HCT116 (cell line): ENCODE measurements at regions not wholly inside any gene's neighbourhood (a gene's known extent, or its start where the extent isn't known, plus 50 kb on each side); places are given as distances from the start of the nearest gene placed in this dataset.

Experiments used
- ATAC-seq: fragments of 200-7000 bp; cut with Tn5 transposase; 2 replicates; pipeline ENCODE4 v1.9.1; 2020; ENCODE audit warnings: mild to moderate bottlenecking, moderate library complexity
- BruUV-seq: library from RNA; stranded (reverse); fragments of 400-500 nt; replicated peaks from 2 replicates; lab custom pipeline; 2021; lab: Mats Ljungman, UMichigan
- CTCF ChIA-PET: fragments of 300-600 bp; sonication (Branson Sonifier 250); formaldehyde crosslinking; loops from one replicate; lab custom pipeline; 2021; ENCODE audit warnings: antibody characterized with exemption; lab: Charles Lee
- POLR2A ChIA-PET: fragments of 300-600, 350-600 bp; sonication (Branson Sonifier 250); formaldehyde crosslinking; loops from one replicate; lab custom pipeline; 2021; ENCODE audit warnings: antibody characterized with exemption; lab: Charles Lee
- RAD21 ChIA-PET, 2 experiments: fragments of 300-600 bp; sonication (Branson Sonifier 250); formaldehyde crosslinking; loops; one replicate each; lab custom pipeline; 2023; ENCODE audit warnings: low total read pairs in 2 of 2; ENCODE audit not compliant: uncharacterized antibody in 2 of 2, unreplicated experiment in 2 of 2, low non-redundant PET in 1 of 2; lab: Charles Lee
- DNase-seq: peaks from one replicate; pipeline ENCODE4 v3.0.0-alpha.2; 2010; ENCODE audit warnings: low read depth, low spot score
- H2AFZ ChIP-seq: fragments of 200-600 bp; shearing (Covaris generic), sonication (generic); 2 replicates; pipeline ENCODE4 v1.6.1; 2017; ENCODE audit warnings: low read depth, mixed run types, mixed read lengths, antibody characterized with exemption, low read length; ENCODE audit not compliant: poor library complexity, severe bottlenecking
- H3K27ac ChIP-seq: 2 replicates; pipeline ENCODE4 v1.5.1; 2012; ENCODE audit warnings: low read depth, low read length
- H3K27me3 ChIP-seq: fragments of 200-600 bp; sonication (generic); 2 replicates; pipeline ENCODE4 v1.6.1; 2016; ENCODE audit warnings: mixed run types, low read length, mixed read lengths; ENCODE audit not compliant: insufficient read depth
- H3K36me3 ChIP-seq, 2 experiments: fragments of 200-500 bp in 1 of 2; fragments of 200-600 bp in 1 of 2; sonication (Bioruptor generic) in 1 of 2; sonication (generic) in 1 of 2; 2 replicates each; pipeline versions ENCODE4 v1.5.1 to v1.6.1; 2014 to 2016; ENCODE audit warnings: low read length in 2 of 2, inconsistent platforms in 1 of 2, mixed read lengths in 1 of 2, mixed run types in 1 of 2; ENCODE audit not compliant: insufficient read depth in 2 of 2, control insufficient read depth in 1 of 2
- H3K4me1 ChIP-seq, 2 experiments: fragments of 200-600 bp in 1 of 2; sonication (generic) in 1 of 2; 2 replicates each; pipeline versions ENCODE4 v1.5.1 to v1.6.1; 2012 to 2017; ENCODE audit warnings: low read length in 2 of 2, inconsistent platforms in 1 of 2, mild to moderate bottlenecking in 1 of 2, mixed read lengths in 1 of 2, mixed run types in 1 of 2, moderate library complexity in 1 of 2; ENCODE audit not compliant: insufficient read depth in 2 of 2, control insufficient read depth in 1 of 2
- H3K4me2 ChIP-seq: fragments of 200-600 bp; sonication (generic); 2 replicates; pipeline ENCODE4 v1.6.1; 2017; ENCODE audit warnings: mixed run types, low read length, mixed read lengths
- H3K4me3 ChIP-seq, 2 experiments: fragments of 200-600 bp in 1 of 2; sonication (generic) in 1 of 2; replicated peaks in 1 of 2; 2 replicates each; pipeline ENCODE4 v1.5.1; 2011 to 2016; ENCODE audit warnings: low read length in 2 of 2, control low read depth in 1 of 2, low read depth in 1 of 2, mild to moderate bottlenecking in 1 of 2, mixed read lengths in 1 of 2, mixed run types in 1 of 2
- H3K79me2 ChIP-seq: fragments of 200-600 bp; sonication (generic); 2 replicates; pipeline ENCODE4 v1.6.1; 2017; ENCODE audit warnings: mild to moderate bottlenecking, mixed run types, low read length, moderate library complexity, mixed read lengths; ENCODE audit not compliant: insufficient read depth
- H3K9ac ChIP-seq: fragments of 200-600 bp; sonication (generic); 2 replicates; pipeline ENCODE4 v1.6.1; 2016; ENCODE audit warnings: low read length, mixed read lengths
- H3K9me2 ChIP-seq: fragments of 200-600 bp; sonication (generic), shearing (Covaris generic); 2 replicates; pipeline ENCODE4 v1.6.1; 2017; ENCODE audit warnings: mixed run types, mild to moderate bottlenecking, moderate library complexity; ENCODE audit not compliant: insufficient read depth
- H3K9me3 ChIP-seq, 2 experiments: fragments of 200-500 bp in 1 of 2; fragments of 200-600 bp in 1 of 2; sonication (Bioruptor generic) in 1 of 2; sonication (generic) in 1 of 2; 2 replicates each; pipeline ENCODE4 v1.6.1; 2014 to 2017; ENCODE audit warnings: low read length in 2 of 2, mixed read lengths in 2 of 2, inconsistent platforms in 1 of 2, low read depth in 1 of 2, mild to moderate bottlenecking in 1 of 2, mixed run types in 1 of 2, moderate library complexity in 1 of 2; ENCODE audit not compliant: control insufficient read depth in 1 of 2, insufficient read depth in 1 of 2
- H4K20me1 ChIP-seq: fragments of 200-600 bp; sonication (generic), shearing (Covaris generic); 2 replicates; pipeline ENCODE4 v1.6.1; 2017; ENCODE audit warnings: mixed run types, mild to moderate bottlenecking, moderate library complexity; ENCODE audit not compliant: insufficient read depth
- CBX3 ChIP-seq: IDR thresholded peaks from 2 replicates; pipeline ENCODE4 v1.6.1; 2012; ENCODE audit warnings: low read depth
- CEBPB ChIP-seq: IDR thresholded peaks from 2 replicates; pipeline ENCODE4 v1.6.1; 2012; ENCODE audit warnings: low read depth
- EZH2phosphoT487 ChIP-seq: fragments of 200-600 bp; IDR thresholded peaks from 2 replicates; pipeline ENCODE4 v1.6.1; 2018; ENCODE audit warnings: antibody characterized with exemption, borderline replicate concordance
- POLR2A ChIP-seq: IDR thresholded peaks from 2 replicates; pipeline ENCODE4 v1.7.0; 2011; ENCODE audit warnings: borderline replicate concordance; ENCODE audit not compliant: insufficient read depth, insufficient read length; ENCODE audit errors: extremely low read depth
- RAD21 ChIP-seq: IDR thresholded peaks from 2 replicates; pipeline ENCODE4 v1.6.1; 2012; ENCODE audit warnings: low read depth, mild to moderate bottlenecking
- SP1 ChIP-seq: IDR thresholded peaks from 2 replicates; pipeline ENCODE4 v1.6.1; 2012; ENCODE audit warnings: low read depth
- SRF ChIP-seq: IDR thresholded peaks from 2 replicates; pipeline ENCODE4 v1.6.1; 2012; ENCODE audit warnings: low read depth
- TCF7L2 ChIP-seq: IDR thresholded peaks from 2 replicates; pipeline ENCODE4 v1.7.0; 2011; ENCODE audit warnings: borderline replicate concordance, inconsistent platforms; ENCODE audit not compliant: insufficient read depth, insufficient read length; ENCODE audit errors: extremely low read depth
- ZNF274 ChIP-seq: fragments of 200-500 bp; sonication (Bioruptor generic); IDR thresholded peaks from 2 replicates; pipeline ENCODE4 v1.6.1; 2014; ENCODE audit warnings: mild to moderate bottlenecking, low read depth, low read length, inconsistent platforms
- intact Hi-C: fragments of 100-400 bp; cut with micrococcal nuclease; formaldehyde crosslinking; loops from 2 replicates; pipeline ENCODE4 v1.10.0; 2022
- TF ChIP-seq, protein P1 (sequence below): IDR thresholded peaks from 2 replicates; pipeline ENCODE4 v1.6.1; 2012
- TF ChIP-seq, protein P2 (sequence below): IDR thresholded peaks from 2 replicates; pipeline ENCODE4 v1.6.1; 2011; ENCODE audit warnings: mild to moderate bottlenecking, low read length, moderate library complexity; ENCODE audit not compliant: insufficient replicate concordance; ENCODE audit errors: extremely low read depth

- H3K4me3 ChIP-seq: no peak overlapping the region
- CTCF ChIA-PET: no interaction called here
- H3K4me1 ChIP-seq: no peaks in the 10 kb centered on the region
- H3K36me3 ChIP-seq: no peaks in the 10 kb centered on the region
- no peaks in the 10 kb centered on the region for H4K20me1 ChIP-seq
- TF ChIP-seq EZH2phosphoT487: no peak
- no peak for TF ChIP-seq TCF7L2
- TF ChIP-seq, all 23 proteins: peak for 0
- ATAC-seq: no peak
- Histone ChIP-seq H3K27ac (no peak overlapping the region), H3K9me2 (no peaks in the 10 kb centered on the region), H2AFZ (no peak overlapping the region), H3K27me3 (peaks cover 64% of the 10 kb centered on the region), H3K4me2 (no peak overlapping the region), H3K9me3 (no peaks in the 10 kb centered on the region), H3K79me2 (no peaks in the 10 kb centered on the region), H3K9ac (no peak overlapping the region)
- RAD21 ChIA-PET: no interaction called here
- intact Hi-C loops: loop anchor here (10.0 kb wide), 1 partner anchor 366 kb away; no protein-coding TSS in a partner anchor
- no TSS peak for BruUV-seq
- POLR2A ChIA-PET: no interaction called here
- no peak for DNase-seq
These were observed 88.6 kb upstream of the DBX1 start for GRCh38 chr11:20248871-20249270.

- TF ChIP-seq RAD21: no peak
- TF ChIP-seq, protein P1, sequence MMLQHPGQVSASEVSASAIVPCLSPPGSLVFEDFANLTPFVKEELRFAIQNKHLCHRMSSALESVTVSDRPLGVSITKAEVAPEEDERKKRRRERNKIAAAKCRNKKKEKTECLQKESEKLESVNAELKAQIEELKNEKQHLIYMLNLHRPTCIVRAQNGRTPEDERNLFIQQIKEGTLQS: no peak
- no peak for TF ChIP-seq POLR2A
- TF ChIP-seq ZNF274: no peak
- no peak for TF ChIP-seq TCF7L2
- TF ChIP-seq CEBPB: no peak
- TF ChIP-seq, protein P2, sequence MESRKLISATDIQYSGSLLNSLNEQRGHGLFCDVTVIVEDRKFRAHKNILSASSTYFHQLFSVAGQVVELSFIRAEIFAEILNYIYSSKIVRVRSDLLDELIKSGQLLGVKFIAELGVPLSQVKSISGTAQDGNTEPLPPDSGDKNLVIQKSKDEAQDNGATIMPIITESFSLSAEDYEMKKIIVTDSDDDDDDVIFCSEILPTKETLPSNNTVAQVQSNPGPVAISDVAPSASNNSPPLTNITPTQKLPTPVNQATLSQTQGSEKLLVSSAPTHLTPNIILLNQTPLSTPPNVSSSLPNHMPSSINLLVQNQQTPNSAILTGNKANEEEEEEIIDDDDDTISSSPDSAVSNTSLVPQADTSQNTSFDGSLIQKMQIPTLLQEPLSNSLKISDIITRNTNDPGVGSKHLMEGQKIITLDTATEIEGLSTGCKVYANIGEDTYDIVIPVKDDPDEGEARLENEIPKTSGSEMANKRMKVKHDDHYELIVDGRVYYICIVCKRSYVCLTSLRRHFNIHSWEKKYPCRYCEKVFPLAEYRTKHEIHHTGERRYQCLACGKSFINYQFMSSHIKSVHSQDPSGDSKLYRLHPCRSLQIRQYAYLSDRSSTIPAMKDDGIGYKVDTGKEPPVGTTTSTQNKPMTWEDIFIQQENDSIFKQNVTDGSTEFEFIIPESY: no peak
- no peak for TF ChIP-seq SP1
- TF ChIP-seq CBX3: no peak
- TF ChIP-seq SRF: no peak
- no peak for TF ChIP-seq EZH2phosphoT487
- no peak overlapping the region for H2AFZ ChIP-seq
- ATAC-seq (no peak), DNase-seq (no peak)
- ChIA-PET POLR2A (no interaction called here), CTCF (no interaction called here), RAD21 (no interaction called here)
- no peaks in the 10 kb centered on the region for H3K9me3 ChIP-seq
- H3K27me3 ChIP-seq: peaks cover 58% of the 10 kb centered on the region
- no peaks in the 10 kb centered on the region for H3K4me1 ChIP-seq
- no peak overlapping the region for H3K4me3 ChIP-seq
- H3K36me3 ChIP-seq: no peaks in the 10 kb centered on the region
- intact Hi-C loops: loop anchor here (10.0 kb wide), 1 partner anchor 367 kb away; no protein-coding TSS in a partner anchor
- no peaks in the 10 kb centered on the region for H3K9me2 ChIP-seq
- no peaks in the 10 kb centered on the region for H3K79me2 ChIP-seq
- no peak overlapping the region for H3K9ac ChIP-seq
- no peaks in the 10 kb centered on the region for H4K20me1 ChIP-seq
- no peak overlapping the region for H3K4me2 ChIP-seq
- no peak overlapping the region for H3K27ac ChIP-seq
- BruUV-seq: no TSS peak
These were observed 88.0 kb upstream of the DBX1 start for GRCh38 chr11:20248121-20248772.
